NCI-H2196 (cell line): ENCODE measurements at regions not wholly inside any gene's neighbourhood (a gene's known extent, or its start where the extent isn't known, plus 50 kb on each side); places are given as distances from the start of the nearest gene placed in this dataset.
A peak's percentile ranks its signal among the peaks of the same experiment; 100 is the strongest.

ENCODE experiments used
- DNase-seq: peaks from one replicate; lab custom pipeline; 2025; ENCODE audit not compliant: unreplicated experiment; lab: John Stamatoyannopoulos, UW

- no peak for DNase-seq
Measured at GRCh38 chr5:135248801-135249231, 150.2 kb downstream of the MACROH2A1 start.

GRCh38 chr5:135246923-135247795, 151.9 kb downstream of the MACROH2A1 start:
- peak; percentile 23 for DNase-seq

DNA sequence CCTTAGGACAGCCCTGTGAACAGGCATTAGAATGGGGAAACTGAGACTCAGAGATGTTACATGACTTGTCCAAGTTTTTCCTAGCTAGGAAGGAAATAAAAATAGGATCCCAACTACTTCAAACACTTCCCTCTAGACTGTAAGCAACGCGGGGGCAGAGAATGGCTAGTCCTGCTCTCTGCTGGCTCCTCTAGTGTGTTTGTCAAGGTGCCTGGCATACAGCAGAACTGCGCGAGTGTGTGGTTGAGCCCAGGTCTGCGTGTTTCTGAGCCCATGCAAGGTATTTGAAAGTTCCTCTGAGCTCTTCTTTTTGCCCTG, 152.5 kb downstream of the MACROH2A1 start:
- no peak for DNase-seq

GRCh38 chr5:135245521-135246499, 153.2 kb downstream of the MACROH2A1 start:
- DNase-seq: no peak

DNA sequence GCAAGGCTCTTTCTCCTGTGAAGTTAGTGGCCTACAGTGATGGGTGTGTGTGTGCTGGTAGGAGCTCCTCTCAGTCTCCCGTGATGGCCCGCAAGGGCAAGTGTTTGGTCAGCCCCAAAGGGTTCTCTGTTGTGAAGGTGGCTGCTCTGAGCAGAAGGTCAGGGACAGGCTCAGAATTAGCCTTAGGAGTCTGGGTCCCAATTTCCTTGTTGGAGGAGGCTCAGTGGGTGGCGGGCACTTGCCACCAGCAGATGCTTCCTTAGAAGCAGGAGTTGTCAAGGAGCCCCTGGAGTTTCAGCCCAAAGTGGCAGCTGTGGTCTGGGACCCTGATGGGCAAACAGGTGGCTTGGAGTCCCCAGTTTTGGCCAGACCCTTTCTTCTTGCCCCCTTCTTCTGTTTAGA, 154.4 kb downstream of the MACROH2A1 start:
- no peak for DNase-seq

DNA sequence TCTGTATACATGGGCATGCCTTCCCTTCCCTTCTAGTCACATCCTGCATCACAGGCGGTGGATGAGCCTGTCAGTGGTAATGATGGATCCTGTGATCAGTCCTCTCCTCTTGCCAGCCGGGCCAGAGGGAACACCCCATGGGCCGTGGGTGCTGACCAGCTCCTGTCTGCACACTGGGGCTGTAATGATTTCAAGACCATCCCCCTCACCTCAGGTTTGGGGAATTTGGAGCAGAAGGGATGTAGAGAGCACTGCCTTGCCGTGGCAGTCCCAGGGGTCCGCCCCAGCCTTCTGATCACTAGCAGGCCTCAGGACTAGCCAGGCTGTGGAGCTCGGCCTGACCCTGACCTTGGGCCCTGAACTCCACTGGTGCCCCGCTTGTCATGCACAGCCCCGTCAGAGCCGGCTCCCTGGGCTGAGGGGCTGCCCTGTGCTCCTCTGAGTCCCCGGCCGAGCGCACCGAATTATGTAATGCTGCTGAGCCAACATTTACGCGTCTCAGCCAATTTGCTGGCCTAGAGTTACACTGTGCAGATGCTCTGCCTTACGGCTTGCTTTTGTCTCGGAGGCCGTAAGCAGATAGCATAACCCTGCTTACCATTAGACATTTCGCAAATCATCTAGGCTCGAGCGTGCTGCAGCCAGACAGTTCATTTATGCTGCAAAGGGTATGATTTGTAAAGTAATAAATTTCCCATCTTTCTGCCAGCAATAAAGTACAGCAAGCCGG, 155.3 kb downstream of the MACROH2A1 start:
- no peak for DNase-seq

DNA sequence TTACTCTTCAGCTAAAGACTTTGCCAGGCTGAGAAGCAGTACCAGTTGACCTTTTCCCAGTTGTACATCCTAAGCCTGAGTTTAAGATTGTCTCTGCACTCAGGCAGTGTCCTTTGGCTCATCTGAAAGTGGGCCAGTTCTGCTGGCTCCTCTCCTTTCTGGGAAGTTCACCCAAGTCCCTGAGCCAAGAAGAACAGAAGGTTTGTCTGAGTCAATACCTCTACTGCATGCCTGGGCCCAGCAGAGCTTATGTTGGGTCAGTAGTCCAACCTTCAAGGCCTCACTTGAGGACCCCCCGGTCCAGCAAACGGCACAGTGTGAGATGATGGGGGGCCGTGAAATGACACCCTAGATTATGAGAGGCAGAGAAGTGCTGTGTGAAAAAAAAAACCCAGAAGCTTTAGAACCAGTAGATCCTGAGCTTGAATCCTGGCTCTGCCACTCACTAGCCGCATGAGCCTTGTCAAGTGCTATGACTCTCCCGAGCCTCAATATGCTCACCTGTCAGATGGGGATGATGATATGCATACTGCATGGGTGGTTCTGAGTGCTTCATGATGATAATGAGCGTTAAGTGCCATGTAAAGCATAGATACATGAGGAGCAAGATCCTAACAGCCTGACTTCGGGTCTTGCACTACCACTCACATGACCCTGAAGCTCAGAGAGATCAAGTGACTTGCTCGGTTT, 156.0 kb downstream of the MACROH2A1 start:
- DNase-seq: no peak

DNA sequence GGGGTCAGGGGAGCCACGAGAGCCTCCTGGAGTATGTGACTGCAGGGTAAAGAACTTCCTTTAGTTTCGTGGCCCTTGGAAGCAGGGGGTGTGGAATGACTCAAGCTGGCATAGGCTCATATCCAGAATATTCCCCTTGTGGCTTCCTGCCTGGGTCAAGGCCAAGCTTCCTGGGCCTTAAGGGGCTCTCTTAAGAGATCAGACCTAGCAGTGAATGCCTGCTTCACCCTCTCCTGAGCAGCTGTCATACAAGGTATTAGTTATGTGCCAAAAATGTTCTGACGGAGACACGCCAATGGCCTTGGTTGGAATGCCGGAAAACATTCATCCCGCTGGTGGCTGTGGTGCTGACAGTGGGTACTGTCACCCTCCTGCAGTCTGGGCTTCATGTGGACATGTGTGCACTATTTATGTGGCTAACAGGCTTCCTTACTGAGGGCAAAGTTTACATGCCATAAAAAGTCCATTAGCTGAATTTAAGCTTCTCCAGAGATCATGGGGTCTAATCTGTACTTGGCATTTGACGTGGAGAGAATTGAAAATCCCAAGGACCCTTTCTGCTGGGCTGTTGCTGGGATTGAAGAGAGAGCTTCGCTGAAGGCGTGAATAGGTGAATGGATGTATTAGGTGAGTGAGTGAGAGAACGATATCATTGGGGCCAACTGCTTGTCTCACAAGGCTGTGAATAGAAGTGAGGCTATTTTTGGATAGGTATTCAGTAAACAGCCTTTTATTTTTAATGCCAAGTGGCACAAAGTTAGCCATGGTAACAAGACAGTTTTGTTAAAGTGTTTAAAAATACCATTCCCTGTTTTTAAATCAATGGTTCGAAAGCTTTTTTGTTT, 156.8 kb downstream of the MACROH2A1 start:
- no peak for DNase-seq

DNA sequence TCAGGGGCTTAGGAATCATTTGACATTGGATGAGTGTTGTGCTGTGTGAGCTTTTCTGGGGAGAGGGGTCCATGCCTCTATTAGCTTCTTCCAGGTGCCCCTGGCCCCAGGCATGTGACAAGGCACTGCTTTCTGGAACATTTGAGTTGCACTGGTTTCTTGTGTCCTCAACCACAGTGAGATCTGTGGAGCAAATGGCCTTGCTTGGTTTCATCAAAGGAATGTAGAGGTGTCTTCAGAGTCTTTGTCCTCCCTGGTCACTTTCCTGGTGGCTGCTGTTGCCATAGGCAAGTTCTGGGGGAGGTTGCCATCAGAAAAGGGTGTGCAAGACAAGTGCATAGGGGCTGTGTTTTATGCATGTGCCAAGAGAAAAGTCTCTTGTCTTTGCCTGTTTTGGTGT, 157.5 kb downstream of the MACROH2A1 start:
- DNase-seq: no peak

- DNase-seq: no peak
Measured at GRCh38 chr5:135240781-135241360, 158.2 kb downstream of the MACROH2A1 start.

DNA sequence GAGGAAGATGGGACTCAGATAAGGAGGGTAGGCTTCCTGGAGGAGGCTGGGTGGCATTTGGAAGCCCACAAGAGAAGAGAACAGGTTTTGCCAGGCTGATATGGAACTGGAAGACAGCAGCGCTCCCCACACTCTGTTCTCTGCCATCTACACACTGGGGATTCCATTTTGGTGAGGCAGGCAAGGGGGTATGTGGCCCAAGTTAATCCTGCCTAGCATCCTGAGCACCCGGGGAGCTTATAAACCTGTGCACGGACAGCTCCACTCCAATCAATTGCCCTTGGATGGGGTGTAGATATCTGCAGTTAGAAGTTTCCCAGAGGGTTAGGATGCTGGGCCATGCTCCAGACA, 158.8 kb downstream of the MACROH2A1 start:
- DNase-seq: no peak

DNA sequence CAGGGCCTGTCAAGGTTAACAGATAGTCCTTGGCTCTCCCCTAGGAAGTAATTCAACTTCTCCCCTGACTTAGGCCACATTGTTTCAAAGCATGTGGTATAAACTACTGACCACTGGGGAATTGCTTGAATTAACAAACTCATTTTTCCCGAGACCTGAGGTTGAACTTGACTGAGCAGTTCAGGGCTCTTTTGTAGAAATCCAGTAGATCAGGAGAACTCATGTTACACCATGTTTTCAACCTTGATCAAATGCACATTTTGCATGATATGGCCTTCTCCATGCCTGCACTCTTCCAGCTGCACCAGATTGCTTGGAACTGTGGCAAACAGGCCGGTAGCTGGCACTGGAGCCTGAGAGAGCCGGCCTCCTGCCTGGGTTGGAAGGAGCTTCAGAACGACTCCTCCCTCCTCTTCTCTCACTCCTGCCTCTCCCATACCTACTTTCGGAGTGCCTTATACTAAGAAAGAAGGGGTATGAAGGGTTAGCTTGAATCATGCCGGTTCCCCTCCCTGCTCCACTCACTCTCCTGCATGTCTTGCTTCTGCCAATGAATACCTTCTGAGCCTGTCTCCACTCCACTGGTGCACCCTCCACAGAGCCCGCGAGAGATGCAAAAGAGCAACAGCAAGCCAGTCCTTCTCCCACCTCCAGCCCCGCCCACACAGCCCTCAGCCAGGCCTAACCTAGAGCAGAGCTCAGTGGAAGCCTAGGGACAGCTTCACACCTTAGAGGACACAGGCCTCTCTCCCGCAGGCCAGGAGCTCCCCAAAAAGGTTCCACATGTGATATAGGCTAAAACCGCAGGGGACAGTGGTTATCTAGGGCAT, 159.4 kb downstream of the MACROH2A1 start:
- DNase-seq: no peak

- DNase-seq: no peak
Measured at GRCh38 chr5:135238622-135239452, 160.2 kb downstream of the MACROH2A1 start.

DNA sequence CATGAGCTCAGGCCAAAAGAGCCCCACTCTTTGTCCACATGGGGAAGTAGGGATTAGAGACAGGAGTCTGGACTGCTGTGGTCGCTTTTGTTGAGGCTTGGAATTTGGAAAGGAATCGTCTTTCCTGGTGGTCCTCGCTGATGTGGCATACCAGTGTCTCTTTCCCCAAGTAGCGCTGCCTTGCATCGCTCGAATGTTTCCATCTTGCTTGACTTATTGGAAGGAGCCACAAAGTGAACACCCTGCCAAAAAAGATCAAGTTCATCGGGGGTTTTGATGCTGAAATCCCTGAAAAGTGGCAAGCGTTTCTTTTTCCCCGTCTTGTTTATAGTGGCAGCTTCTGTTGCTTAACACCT, 161.3 kb downstream of the MACROH2A1 start:
- DNase-seq: no peak

GRCh38 chr5:135236908-135237747, 161.9 kb downstream of the MACROH2A1 start:
- DNase-seq: no peak

DNA sequence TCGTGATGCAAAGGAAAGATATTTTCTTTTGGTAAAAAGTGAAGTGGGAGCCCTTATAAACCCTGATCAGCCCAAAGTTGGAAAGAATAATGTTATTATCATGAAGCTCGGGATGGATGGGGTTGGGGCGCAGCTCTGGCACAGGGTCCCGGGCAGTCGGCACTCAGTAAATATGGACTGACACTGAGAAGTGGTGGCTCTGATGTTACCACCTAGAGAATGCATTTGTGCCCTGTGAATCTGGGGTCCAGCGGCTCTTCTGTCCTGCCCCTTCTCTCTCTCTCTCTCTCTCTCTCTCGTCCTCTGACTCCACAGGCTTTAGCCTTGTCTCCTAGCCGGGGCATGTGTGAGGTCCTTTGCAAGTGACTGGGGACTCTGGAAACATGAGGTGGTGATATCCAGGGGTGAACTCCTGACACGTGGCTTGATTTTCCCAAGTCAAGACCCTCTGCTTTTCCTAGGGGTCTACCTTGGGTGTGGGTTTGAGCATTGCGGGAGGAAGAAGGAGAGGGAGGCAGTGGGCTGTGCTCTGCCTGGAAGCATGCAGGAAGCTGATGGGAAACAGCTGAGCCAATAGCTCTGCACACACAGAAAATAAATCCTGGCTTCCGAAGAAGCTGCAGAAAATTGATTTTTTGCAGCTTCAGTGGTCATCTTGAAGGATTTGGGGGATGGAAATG, 162.7 kb downstream of the MACROH2A1 start:
- DNase-seq: no peak
